ENCODE measurements at regions not wholly inside any gene's neighbourhood (a gene's known extent, or its start where the extent isn't known, plus 50 kb on each side); places are given as distances from the start of the nearest gene placed in this dataset.
"Not testable (repeated sequence)": the region's sequence is repeated elsewhere in the genome, so short reads cannot be mapped to it uniquely, and the experiment has no call there.

DNA sequence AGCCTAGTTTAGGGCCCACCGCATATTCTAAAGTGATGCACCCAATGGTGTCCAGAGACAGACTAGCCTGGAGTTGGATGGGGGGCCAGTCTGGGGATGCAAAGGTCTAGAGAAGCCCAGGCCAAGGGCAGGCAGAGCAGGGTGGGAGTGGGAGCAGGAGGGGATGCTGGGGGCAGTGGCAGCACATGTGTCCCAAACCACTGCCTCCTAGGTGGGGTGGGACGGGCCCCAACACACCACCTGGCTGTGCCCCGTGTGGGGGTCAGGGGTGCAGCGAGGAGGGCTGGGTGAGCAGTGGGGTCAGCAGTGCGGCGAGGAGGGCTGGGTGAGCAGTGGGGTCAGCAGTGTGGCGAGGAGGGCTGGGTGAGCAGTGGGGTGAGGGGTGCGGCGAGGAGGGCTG, 92.7 kb downstream of the METRNL start:
- TF ChIP-seq, protein P1, sequence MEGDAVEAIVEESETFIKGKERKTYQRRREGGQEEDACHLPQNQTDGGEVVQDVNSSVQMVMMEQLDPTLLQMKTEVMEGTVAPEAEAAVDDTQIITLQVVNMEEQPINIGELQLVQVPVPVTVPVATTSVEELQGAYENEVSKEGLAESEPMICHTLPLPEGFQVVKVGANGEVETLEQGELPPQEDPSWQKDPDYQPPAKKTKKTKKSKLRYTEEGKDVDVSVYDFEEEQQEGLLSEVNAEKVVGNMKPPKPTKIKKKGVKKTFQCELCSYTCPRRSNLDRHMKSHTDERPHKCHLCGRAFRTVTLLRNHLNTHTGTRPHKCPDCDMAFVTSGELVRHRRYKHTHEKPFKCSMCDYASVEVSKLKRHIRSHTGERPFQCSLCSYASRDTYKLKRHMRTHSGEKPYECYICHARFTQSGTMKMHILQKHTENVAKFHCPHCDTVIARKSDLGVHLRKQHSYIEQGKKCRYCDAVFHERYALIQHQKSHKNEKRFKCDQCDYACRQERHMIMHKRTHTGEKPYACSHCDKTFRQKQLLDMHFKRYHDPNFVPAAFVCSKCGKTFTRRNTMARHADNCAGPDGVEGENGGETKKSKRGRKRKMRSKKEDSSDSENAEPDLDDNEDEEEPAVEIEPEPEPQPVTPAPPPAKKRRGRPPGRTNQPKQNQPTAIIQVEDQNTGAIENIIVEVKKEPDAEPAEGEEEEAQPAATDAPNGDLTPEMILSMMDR (IDR thresholded peaks at IDR 0.05): not testable (repeated sequence)
- not testable (repeated sequence) for TF ChIP-seq POLR2A (IDR thresholded peaks at IDR 0.05)
